MCF 10A (cell line): ENCODE measurements at regions not wholly inside any gene's neighbourhood (a gene's known extent, or its start where the extent isn't known, plus 50 kb on each side); places are given as distances from the start of the nearest gene placed in this dataset.

Source experiments
- BruUV-seq: library from RNA; stranded (reverse); fragments of 400-500 nt; replicated peaks from 2 replicates; lab custom pipeline; 2021; lab: Mats Ljungman, UMichigan
- CTCF ChIA-PET: fragments of 300-600 bp; sonication (Branson Sonifier 250); formaldehyde crosslinking; extraction: SDS; loops from one replicate; lab custom pipeline; 2021; ENCODE audit warnings: antibody characterized with exemption, inconsistent platforms; lab: Yijun Ruan, JAX
- POLR2A ChIA-PET: fragments of 300-600, 350-650 bp; sonication (Branson Sonifier 250); formaldehyde crosslinking; extraction: SDS; loops from one replicate; lab custom pipeline; 2020; ENCODE audit warnings: antibody characterized with exemption, inconsistent platforms; lab: Yijun Ruan, JAX
- DNase-seq: peaks from one replicate; pipeline ENCODE4 v3.0.0-alpha.2; 2018; ENCODE audit not compliant: unreplicated experiment
- H3K27ac Mint-ChIP-seq: one replicate; pipeline ENCODE4 v1.8.0; 2022; ENCODE audit warnings: mild to moderate bottlenecking, low read depth, mixed read lengths; ENCODE audit not compliant: unreplicated experiment
- H3K27me3 Mint-ChIP-seq: one replicate; pipeline ENCODE4 v1.8.0; 2022; ENCODE audit warnings: mixed read lengths; ENCODE audit not compliant: insufficient read depth, unreplicated experiment
- H3K36me3 Mint-ChIP-seq: one replicate; pipeline ENCODE4 v1.8.0; 2022; ENCODE audit warnings: mild to moderate bottlenecking, moderate library complexity, mixed read lengths; ENCODE audit not compliant: insufficient read depth, unreplicated experiment
- H3K4me1 Mint-ChIP-seq: one replicate; pipeline ENCODE4 v1.8.0; 2022; ENCODE audit warnings: mixed read lengths; ENCODE audit not compliant: insufficient read depth, unreplicated experiment
- H3K4me3 Mint-ChIP-seq: one replicate; pipeline ENCODE4 v1.8.0; 2022; ENCODE audit warnings: mild to moderate bottlenecking, moderate library complexity, mixed read lengths; ENCODE audit not compliant: unreplicated experiment
- H3K9me3 Mint-ChIP-seq: one replicate; pipeline ENCODE4 v1.8.0; 2022; ENCODE audit warnings: mixed read lengths; ENCODE audit not compliant: unreplicated experiment
- intact Hi-C: fragments of 100-400 bp; cut with micrococcal nuclease; formaldehyde crosslinking; loops from 2 replicates; pipeline ENCODE4 v1.14.1; 2022
- TF ChIP-seq, protein P1 (sequence below): fragments of 200-600 bp; IDR thresholded peaks from one replicate; pipeline ENCODE4 v1.8.0; 2022; ENCODE audit warnings: antibody characterized with exemption, mild to moderate bottlenecking; ENCODE audit not compliant: unreplicated experiment

DNA sequence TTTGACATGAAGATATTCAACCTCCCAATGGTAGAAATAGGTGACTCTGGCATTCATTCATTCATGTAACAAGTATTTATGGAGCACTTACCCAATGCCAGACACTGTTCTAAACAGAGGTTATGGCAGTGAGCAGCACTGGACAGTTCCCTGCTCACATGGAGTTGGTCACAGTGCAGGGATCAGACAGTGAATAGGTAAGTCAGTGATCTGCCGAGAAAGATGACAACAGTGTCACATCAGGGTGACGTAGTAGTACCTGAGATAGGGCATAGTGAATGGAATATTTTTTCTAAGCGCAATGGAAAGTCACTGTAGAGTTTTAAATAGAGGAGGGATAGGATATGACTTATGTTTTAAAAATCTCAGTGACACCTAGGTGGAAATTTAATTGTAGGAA is 791.4 kb upstream of the RBFOX1 start:
- ChIA-PET POLR2A (interaction anchor here (0.6 kb wide), 1 partner anchor 48 kb away, joined by 3 read pairs; no protein-coding TSS in a partner anchor), CTCF (interaction anchor here (0.6 kb wide), 1 partner anchor 573 kb away, joined by 3 read pairs; no protein-coding TSS in a partner anchor)
- H3K27me3 Mint-ChIP-seq = no peaks in the 10 kb centered on the region
- TF ChIP-seq, protein P1, sequence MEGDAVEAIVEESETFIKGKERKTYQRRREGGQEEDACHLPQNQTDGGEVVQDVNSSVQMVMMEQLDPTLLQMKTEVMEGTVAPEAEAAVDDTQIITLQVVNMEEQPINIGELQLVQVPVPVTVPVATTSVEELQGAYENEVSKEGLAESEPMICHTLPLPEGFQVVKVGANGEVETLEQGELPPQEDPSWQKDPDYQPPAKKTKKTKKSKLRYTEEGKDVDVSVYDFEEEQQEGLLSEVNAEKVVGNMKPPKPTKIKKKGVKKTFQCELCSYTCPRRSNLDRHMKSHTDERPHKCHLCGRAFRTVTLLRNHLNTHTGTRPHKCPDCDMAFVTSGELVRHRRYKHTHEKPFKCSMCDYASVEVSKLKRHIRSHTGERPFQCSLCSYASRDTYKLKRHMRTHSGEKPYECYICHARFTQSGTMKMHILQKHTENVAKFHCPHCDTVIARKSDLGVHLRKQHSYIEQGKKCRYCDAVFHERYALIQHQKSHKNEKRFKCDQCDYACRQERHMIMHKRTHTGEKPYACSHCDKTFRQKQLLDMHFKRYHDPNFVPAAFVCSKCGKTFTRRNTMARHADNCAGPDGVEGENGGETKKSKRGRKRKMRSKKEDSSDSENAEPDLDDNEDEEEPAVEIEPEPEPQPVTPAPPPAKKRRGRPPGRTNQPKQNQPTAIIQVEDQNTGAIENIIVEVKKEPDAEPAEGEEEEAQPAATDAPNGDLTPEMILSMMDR = no peak
- intact Hi-C loops = no loop called here
- no peak for DNase-seq
- H3K4me1 Mint-ChIP-seq = no peaks in the 10 kb centered on the region
- no peak overlapping the region for H3K27ac Mint-ChIP-seq
- no TSS peak for BruUV-seq
- H3K36me3 Mint-ChIP-seq = no peaks in the 10 kb centered on the region
- H3K4me3 Mint-ChIP-seq = no peak overlapping the region
- H3K9me3 Mint-ChIP-seq = peaks cover 34% of the 10 kb centered on the region

DNA sequence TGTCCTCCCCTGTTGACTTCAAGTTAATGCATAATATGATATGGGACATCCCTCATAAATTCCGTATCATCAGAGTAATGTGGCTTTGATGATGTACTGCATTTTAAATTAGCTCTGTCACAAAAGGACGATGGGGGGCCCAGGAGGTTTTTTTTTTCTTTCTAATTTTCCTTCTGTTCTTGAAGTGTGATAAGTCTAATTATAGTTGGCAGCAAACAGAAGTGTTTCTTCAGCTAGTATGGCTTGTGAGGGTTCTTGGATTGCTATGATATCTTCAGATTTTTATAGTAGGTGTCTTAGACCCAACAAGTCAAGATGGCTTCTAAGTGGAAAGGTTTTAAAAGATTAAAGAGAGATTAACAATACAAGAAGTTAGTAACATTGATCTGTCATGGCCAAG is 796.2 kb upstream of the RBFOX1 start:
- H3K27ac Mint-ChIP-seq = no peak overlapping the region
- no peaks in the 10 kb centered on the region for H3K27me3 Mint-ChIP-seq
- intact Hi-C loops = no loop called here
- no peaks in the 10 kb centered on the region for H3K36me3 Mint-ChIP-seq
- no peaks in the 10 kb centered on the region for H3K4me1 Mint-ChIP-seq
- DNase-seq = no peak
- CTCF ChIA-PET = no interaction called here
- H3K9me3 Mint-ChIP-seq = peaks cover 40% of the 10 kb centered on the region
- no peak overlapping the region for H3K4me3 Mint-ChIP-seq
- no TSS peak for BruUV-seq
- POLR2A ChIA-PET = no interaction called here
- TF ChIP-seq, protein P1 = no peak

DNA sequence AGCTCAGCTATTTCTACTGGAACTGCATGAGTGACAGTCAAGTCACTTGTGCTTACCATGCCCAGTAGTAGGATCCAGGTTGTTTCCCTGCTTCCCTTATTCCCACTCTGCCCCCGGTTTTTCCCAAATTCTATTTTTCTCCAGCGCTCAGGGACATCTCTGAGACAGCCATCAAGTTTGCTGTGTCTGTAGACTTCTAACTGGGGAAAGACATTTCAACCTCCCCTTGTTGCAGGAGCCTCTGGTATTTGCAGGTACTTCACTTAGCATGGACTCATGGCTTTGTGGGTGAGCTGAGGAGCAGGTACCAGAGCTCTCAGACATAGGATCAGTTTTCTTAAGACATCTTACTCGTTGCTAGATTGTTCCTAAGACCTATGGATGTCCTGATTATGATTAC is 801.6 kb upstream of the RBFOX1 start:
- no TSS peak for BruUV-seq
- H3K4me1 Mint-ChIP-seq = no peaks in the 10 kb centered on the region
- TF ChIP-seq, protein P1 = no peak
- no peak overlapping the region for H3K4me3 Mint-ChIP-seq
- DNase-seq = no peak
- ChIA-PET CTCF (no interaction called here), POLR2A (no interaction called here)
- no peaks in the 10 kb centered on the region for H3K36me3 Mint-ChIP-seq
- no peaks in the 10 kb centered on the region for H3K27me3 Mint-ChIP-seq
- intact Hi-C loops = no loop called here
- peaks cover 43% of the 10 kb centered on the region for H3K9me3 Mint-ChIP-seq
- no peak overlapping the region for H3K27ac Mint-ChIP-seq

DNA sequence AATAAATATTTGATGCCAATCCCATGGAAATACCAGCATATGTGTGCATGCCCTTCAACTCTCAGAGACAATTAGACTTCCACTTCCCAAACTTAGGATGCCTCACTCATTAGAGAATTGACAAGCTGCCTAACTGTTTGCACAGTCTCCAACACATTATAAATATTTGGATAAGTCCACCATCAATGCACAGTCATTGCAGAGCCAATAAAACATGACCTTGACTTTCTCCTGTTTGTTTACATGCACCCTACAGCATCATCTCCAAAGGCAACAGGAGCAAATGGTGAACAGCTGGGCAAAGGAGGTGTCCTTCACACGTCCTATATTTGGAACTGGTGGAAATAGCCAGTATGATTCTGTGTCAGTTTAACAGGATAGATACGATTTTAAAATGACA is 804.4 kb upstream of the RBFOX1 start:
- no peaks in the 10 kb centered on the region for H3K4me1 Mint-ChIP-seq
- ChIA-PET POLR2A (no interaction called here), CTCF (no interaction called here)
- H3K36me3 Mint-ChIP-seq = peaks cover 6% of the 10 kb centered on the region
- H3K27ac Mint-ChIP-seq = no peak overlapping the region
- H3K4me3 Mint-ChIP-seq = no peak overlapping the region
- H3K9me3 Mint-ChIP-seq = peaks cover 61% of the 10 kb centered on the region
- intact Hi-C loops = no loop called here
- TF ChIP-seq, protein P1 = no peak
- BruUV-seq = no TSS peak
- no peak for DNase-seq
- no peaks in the 10 kb centered on the region for H3K27me3 Mint-ChIP-seq
